ENCODE measurements at regions not wholly inside any gene's neighbourhood (a gene's known extent, or its start where the extent isn't known, plus 50 kb on each side); places are given as distances from the start of the nearest gene placed in this dataset.

- no peak for TF ChIP-seq CHD7 (IDR thresholded peaks at IDR 0.05; ENCODE audit: insufficient replicate concordance, low read length)
Measured at GRCh38 chr5:82563745-82564144, 285.6 kb upstream of the RPS23 start (continued).

Data from H1 (cell line).